ENCODE measurements at regions not wholly inside any gene's neighbourhood (a gene's known extent, or its start where the extent isn't known, plus 50 kb on each side); places are given as distances from the start of the nearest gene placed in this dataset.

DNA sequence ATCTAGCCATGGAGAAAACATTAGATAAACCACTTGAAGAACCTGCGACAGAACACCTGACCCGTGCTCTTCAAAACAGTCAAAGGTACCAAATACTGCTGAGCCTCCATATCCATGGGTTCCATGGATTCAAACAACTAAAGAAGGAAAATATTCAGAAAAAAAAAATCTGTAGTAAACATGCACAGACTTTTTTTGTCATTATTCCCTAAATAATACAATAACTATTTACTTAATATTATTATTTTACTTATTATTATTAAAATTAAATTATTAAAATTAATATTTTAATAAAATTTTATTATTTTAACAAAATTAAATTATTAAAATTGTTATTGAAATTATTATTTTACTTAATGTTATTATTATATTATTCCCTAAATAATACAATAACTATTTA, 101.0 kb upstream of the PDE1C start:
- CTCF ChIA-PET: no interaction called here
- Histone ChIP-seq H3K4me1 (ENCODE audit: control insufficient read depth, insufficient read depth, low read length) (no peaks in the 10 kb centered on the region), H3K27me3 (replicated peaks in 1 of 2; ENCODE audit: control insufficient read depth in 2 of 2, insufficient read depth in 2 of 2, low read length in 1 of 2) (no peaks in the 10 kb centered on the region), H2AFZ (ENCODE audit: control insufficient read depth, low read depth, low read length) (no peak overlapping the region), H3K79me2 (ENCODE audit: control insufficient read depth, insufficient read depth, low read length) (no peaks in the 10 kb centered on the region), H3K27ac (ENCODE audit: control insufficient read depth, insufficient read depth) (no peak overlapping the region), H4K20me1 (ENCODE audit: control insufficient read depth, insufficient read depth) (no peaks in the 10 kb centered on the region), H3K4me2 (ENCODE audit: control insufficient read depth, insufficient read depth) (no peak overlapping the region), H3K4me3 (no peak overlapping the region), H3K36me3 (ENCODE audit: control insufficient read depth in 2 of 2, insufficient read depth in 2 of 2, low read length in 1 of 2) (no peaks in the 10 kb centered on the region), H3K9me3 (replicated peaks; ENCODE audit: control insufficient read depth, insufficient read depth, low read length) (no peaks in the 10 kb centered on the region), H3K9ac (ENCODE audit: control insufficient read depth, insufficient read depth, low read length) (no peak overlapping the region)
- SMC1A ChIA-PET (ENCODE audit: uncharacterized antibody, unreplicated experiment): no interaction called here
- BruUV-seq (replicated peaks): no TSS peak
- POLR2A ChIA-PET: no interaction called here
- intact Hi-C loops (cut with micrococcal nuclease; ENCODE audit: unreplicated experiment): no loop called here
- RAD21 ChIA-PET (ENCODE audit: unreplicated experiment): no interaction called here
- in situ Hi-C loops (cut with MboI): no loop called here
- ATAC-seq: no peak
- TF ChIP-seq, protein P1, sequence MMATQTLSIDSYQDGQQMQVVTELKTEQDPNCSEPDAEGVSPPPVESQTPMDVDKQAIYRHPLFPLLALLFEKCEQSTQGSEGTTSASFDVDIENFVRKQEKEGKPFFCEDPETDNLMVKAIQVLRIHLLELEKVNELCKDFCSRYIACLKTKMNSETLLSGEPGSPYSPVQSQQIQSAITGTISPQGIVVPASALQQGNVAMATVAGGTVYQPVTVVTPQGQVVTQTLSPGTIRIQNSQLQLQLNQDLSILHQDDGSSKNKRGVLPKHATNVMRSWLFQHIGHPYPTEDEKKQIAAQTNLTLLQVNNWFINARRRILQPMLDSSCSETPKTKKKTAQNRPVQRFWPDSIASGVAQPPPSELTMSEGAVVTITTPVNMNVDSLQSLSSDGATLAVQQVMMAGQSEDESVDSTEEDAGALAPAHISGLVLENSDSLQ (IDR thresholded peaks at IDR 0.05): no peak
- TF ChIP-seq TBL1XR1 (IDR thresholded peaks at IDR 0.05; ENCODE audit: low read depth, low read length): no peak
- no peak for TF ChIP-seq POU2F2 (IDR thresholded peaks at IDR 0.05; ENCODE audit: borderline replicate concordance, low read depth, low read length)
- TF ChIP-seq KAT2A (conservative IDR thresholded peaks at IDR 0.05; ENCODE audit: control insufficient read depth, low read depth, low read length): no peak
- no peak for TF ChIP-seq POLR2A (IDR thresholded peaks at IDR 0.05; ENCODE audit: low read depth, low read length)
- no peak for TF ChIP-seq IKZF2 (IDR thresholded peaks at IDR 0.05)
- no peak for TF ChIP-seq TCF7 (IDR thresholded peaks at IDR 0.05; ENCODE audit: borderline replicate concordance)
- TF ChIP-seq, protein P2, sequence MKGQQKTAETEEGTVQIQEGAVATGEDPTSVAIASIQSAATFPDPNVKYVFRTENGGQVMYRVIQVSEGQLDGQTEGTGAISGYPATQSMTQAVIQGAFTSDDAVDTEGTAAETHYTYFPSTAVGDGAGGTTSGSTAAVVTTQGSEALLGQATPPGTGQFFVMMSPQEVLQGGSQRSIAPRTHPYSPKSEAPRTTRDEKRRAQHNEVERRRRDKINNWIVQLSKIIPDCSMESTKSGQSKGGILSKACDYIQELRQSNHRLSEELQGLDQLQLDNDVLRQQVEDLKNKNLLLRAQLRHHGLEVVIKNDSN (IDR thresholded peaks at IDR 0.05; ENCODE audit: borderline replicate concordance, extremely low read length, insufficient read depth, low read depth, low read length): no peak
- TF ChIP-seq CBFB (IDR thresholded peaks at IDR 0.05; ENCODE audit: low read depth): no peak
- no peak for TF ChIP-seq MTA2 (IDR thresholded peaks at IDR 0.05; ENCODE audit: low read depth)
- no peak for FAIRE-seq
- 42% methylated on average over 2 of the region's 2 CpGs for WGBS (ENCODE audit: insufficient coverage, insufficient replicate concordance, low lambda C conversion rate, missing lambda C conversion rate)
- DNase-seq (ENCODE audit: low read depth, low spot score): no peak
